GM19468 (cell line): ENCODE measurements at regions not wholly inside any gene's neighbourhood (a gene's known extent, or its start where the extent isn't known, plus 50 kb on each side); places are given as distances from the start of the nearest gene placed in this dataset.
"Not testable (repeated sequence)": the region's sequence is repeated elsewhere in the genome, so short reads cannot be mapped to it uniquely, and the experiment has no call there.

Experiments
- ATAC-seq: cut with Tn5 transposase; IDR thresholded peaks from one replicate; pipeline ENCODE4 v1.9.1; 2021; ENCODE audit warnings: mild to moderate bottlenecking, moderate library complexity, moderate number of reproducible peaks; ENCODE audit not compliant: unreplicated experiment; ENCODE audit errors: extremely low read depth

GRCh38 chr1:5691795-5692509 is 300.3 kb downstream of the NPHP4 start:
- no peak for ATAC-seq

GRCh38 chr1:5690898-5691297 is 301.3 kb downstream of the NPHP4 start:
- no peak for ATAC-seq

GRCh38 chr1:5690291-5690690 is 301.9 kb downstream of the NPHP4 start:
- no peak for ATAC-seq

DNA sequence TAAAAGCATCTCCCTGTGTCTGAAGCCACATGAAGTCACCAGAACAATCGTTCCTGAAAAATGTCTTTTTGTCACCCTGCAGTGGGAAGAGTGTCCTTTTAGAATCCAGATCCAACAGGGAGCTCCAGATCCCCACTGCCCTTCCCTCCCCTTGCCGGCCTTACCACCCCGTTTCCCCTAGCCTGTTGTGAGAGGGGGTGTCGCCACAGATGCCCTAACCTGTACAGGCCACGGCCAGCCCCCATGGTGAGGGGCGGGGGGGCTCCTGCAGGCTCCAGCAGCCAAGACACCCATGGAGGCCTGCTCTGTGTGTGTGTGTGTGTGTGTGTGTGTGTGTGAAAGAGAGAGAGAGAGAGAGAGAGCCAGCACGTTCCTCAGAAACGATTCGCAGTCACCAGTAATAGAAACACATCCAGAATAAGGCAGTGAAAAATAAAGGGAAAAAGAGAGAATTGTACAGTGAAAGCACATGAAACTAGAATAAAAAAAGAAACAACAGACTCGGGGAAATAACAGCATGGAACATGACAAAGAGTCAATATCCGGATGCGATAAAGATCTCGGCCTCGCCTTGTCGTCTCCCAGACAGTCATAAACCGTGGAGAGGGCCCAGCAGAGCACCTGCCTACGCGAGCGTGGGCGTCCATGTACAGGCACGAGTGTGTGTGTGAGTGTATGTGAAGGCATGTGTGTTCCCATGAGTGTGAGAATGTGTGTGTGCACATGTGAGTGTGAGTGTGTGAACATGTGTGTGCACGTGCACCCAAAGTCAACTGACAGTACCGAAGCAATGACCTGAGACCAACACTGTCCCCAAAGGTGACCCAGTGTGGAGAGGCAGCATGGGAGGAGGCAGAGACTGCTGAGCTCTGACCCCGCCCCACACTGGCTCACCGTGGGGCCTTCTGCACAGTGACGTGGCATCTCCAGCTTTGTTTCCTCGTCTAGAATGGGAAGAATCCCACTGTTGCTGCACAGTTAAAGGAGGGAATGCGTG is 303.8 kb downstream of the NPHP4 start:
- ATAC-seq: no peak

GRCh38 chr1:5686925-5687706 is 305.1 kb downstream of the NPHP4 start:
- ATAC-seq: no peak

- ATAC-seq: no peak
Observed at GRCh38 chr1:5686195-5686594, 306.0 kb downstream of the NPHP4 start.

GRCh38 chr1:5685446-5686040 is 306.7 kb downstream of the NPHP4 start:
- ATAC-seq: no peak

DNA sequence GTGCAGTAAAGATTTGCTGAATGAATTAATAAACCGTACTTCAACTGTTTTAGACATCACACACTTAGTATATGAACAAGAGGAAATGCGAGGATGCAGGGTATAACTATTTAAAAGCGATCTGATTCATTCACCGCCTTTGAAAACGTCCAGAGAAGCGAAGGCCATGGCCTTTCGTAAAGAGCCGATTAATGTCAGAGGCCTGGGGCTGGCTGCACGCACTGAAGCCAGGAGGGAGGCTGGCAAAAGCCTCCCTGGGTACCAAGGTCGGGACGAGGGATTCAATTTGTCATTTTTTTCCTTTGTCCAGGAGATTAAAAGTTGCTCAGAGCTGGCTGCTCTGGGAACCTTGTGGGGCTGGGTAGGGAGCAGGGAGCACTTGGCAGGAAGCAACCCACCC is 307.4 kb downstream of the NPHP4 start:
- no peak for ATAC-seq

GRCh38 chr1:5683446-5683845 is 308.8 kb downstream of the NPHP4 start:
- no peak for ATAC-seq

DNA sequence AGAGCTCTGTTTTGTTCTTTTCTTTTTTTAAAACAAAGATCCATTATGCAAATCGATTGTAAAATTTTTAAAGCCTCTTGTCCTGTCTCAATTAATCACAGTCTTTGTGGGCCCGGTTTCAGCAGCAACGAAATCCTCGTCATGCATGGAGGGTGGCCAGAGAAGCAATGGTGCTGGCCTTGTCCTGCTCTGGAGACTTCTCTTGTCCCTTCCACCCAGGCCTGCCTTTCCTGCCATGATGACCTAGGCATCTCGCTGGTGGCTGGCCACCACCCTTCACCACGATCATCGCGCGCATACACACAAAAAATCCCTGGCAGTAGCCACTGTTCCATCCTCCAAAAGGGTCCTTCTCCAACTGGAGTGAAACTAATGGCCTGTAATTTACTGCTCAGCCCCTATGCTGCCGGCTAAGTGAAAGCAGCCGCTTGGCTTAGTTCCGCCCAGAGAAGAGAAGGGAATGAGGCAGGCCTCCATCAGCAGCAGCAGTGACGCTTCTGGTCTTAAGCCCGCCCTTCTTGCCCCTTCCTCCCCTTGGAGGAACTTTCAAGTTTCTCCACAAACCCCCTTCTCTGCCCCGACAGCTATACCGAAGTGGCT is 309.5 kb downstream of the NPHP4 start:
- no peak for ATAC-seq

DNA sequence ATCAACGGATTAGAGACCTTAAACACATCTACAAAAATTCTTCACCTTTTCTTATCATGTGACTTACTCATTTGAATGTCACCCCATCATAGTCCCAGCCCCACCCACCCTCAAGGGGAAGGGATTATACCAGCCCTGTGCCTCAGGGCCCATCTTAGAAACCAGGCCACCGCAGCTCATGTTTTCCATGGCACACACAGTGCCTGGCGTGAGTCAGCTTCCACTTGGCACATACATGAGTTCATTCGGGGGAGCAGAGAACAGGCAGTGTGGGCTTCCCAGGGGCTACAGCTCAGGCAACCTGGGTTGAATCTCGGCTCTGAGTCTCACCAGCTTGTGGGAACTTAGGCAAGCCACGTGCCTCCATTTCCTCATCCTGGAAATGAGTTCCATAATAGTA is 310.6 kb downstream of the NPHP4 start:
- no peak for ATAC-seq

- no peak for ATAC-seq
Observed at GRCh38 chr1:5680600-5680999, 311.6 kb downstream of the NPHP4 start.

- ATAC-seq: no peak
Observed at GRCh38 chr1:5678759-5679158, 313.5 kb downstream of the NPHP4 start.

- ATAC-seq: not testable (repeated sequence)
Observed at GRCh38 chr1:5672355-5672754, 319.9 kb downstream of the NPHP4 start.

DNA sequence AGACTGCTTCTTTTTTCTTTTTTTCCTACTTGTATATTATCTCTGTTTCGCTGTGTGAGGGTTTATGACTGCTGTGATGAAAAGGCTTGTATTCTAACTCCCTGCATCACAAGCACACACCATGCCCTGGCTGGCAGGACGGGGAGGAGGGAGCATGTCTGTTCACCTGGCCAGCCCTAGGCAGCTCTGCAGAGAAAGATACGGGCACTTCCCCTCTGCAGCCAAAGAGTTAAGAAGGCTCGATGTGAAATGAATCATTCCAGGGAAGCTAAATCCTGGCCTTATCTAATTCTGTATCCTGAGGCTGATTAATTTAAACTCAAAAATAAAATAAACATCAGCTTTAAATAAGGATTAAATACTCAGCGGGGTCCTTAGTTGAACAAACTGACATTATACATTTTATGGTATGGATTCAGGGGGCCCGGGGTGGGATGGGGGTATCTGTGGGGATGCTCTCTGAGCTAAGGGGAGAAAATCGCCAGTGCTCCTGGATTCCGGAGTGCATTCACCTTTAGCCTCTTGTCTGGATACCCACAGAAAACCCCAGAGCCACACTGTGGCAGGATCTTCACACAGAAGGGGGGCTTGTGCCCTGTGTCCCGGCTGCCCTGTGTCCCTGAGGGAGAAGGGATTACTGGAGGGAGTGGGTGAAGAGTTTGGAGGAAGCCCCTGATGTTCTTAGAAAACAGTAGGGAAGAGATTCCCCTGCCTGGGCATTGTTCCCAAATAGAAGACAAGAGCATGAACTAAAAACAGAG is 321.5 kb downstream of the NPHP4 start:
- ATAC-seq: no peak

GRCh38 chr1:5667513-5668325 is 324.5 kb downstream of the NPHP4 start:
- ATAC-seq: no peak

DNA sequence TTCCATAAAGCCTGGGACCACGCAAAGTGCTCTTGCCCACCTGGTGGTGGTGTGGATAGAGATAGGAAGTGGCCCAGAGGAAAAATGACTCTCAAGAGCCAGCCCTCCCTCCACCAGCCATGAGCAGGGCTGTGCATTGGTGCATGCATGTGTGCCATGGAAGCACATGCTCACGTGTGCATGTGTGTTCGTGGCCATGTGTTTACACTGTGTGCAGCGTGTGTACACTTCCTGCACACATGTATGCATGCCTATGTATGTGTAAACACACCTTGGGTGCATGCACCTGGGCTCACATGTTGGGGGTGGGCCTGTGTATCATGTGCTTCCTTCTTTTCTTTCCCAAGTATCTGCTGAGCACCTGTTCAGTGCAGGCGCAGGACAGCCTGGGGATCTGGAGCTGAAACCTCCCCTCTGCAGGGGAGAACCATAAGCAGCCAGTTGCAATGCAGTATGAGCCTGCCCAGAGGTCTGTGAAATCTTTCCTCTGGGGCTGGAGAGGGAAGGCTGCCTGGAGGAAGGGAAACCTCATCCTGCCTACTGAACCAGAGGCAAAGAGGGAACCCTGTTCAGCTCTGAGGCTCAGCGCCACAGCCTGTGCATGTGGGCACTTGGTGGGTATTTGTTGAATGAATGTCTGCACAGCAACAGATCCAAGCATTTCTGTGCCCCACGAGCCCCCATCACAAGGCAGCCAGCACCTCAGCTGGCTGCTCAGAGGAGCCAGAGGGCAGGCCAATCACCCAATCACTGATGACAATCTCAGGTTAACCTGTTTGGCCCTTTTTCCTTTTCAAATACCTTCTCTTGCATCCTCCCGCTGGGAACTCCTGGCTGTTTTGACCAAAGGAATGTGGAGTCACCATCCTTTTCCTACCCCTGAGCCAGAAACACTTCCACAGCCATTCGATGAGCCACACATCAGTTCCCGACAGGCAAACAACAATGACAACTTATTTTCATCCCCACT is 327.0 kb downstream of the NPHP4 start:
- no peak for ATAC-seq
